A673 (cell line): ENCODE measurements at regions not wholly inside any gene's neighbourhood (a gene's known extent, or its start where the extent isn't known, plus 50 kb on each side); places are given as distances from the start of the nearest gene placed in this dataset.
A peak's percentile ranks its signal among the peaks of the same experiment; 100 is the strongest.

ENCODE experiments used
- BruUV-seq: library from RNA; stranded (reverse); fragments of 400-500 nt; replicated peaks from 2 replicates; lab custom pipeline; 2021; lab: Mats Ljungman, UMichigan
- CTCF ChIA-PET: fragments of 300-600 bp; sonication (Branson Sonifier 250); formaldehyde crosslinking; loops from one replicate; lab custom pipeline; 2022; ENCODE audit warnings: antibody characterized with exemption; lab: Charles Lee
- POLR2A ChIA-PET: fragments of 300-600 bp; sonication (Branson Sonifier 250); formaldehyde crosslinking; loops from one replicate; lab custom pipeline; 2022; ENCODE audit warnings: antibody characterized with exemption; ENCODE audit not compliant: low non-redundant PET; lab: Charles Lee
- DNase-seq: peaks from one replicate; pipeline ENCODE4 v3.0.0-alpha.2; 2015; ENCODE audit warnings: low spot score
- H3K27ac ChIP-seq: fragments of 200-600 bp; sonication (generic); 2 replicates; pipeline ENCODE4 v1.5.1; 2016; ENCODE audit warnings: mixed run types, low read depth, mild to moderate bottlenecking, mixed read lengths, antibody characterized with exemption, low read length; ENCODE audit not compliant: poor library complexity, severe bottlenecking
- H3K27me3 ChIP-seq: fragments of 200-600 bp; sonication (generic); replicated peaks from 2 replicates; pipeline ENCODE4 v1.6.1; 2017; ENCODE audit warnings: mixed run types, low read depth, mild to moderate bottlenecking, mixed read lengths, antibody characterized with exemption, low read length; ENCODE audit not compliant: insufficient read depth, poor library complexity
- H3K36me3 ChIP-seq: fragments of 200-600 bp; sonication (generic); 2 replicates; pipeline ENCODE4 v1.6.1; 2016; ENCODE audit warnings: mixed run types, mild to moderate bottlenecking, mixed read lengths, antibody characterized with exemption, low read length; ENCODE audit not compliant: insufficient read depth, poor library complexity, severe bottlenecking
- H3K4me1 ChIP-seq: fragments of 200-600 bp; sonication (generic); 2 replicates; pipeline ENCODE4 v1.6.1; 2017; ENCODE audit warnings: mixed run types, mild to moderate bottlenecking, mixed read lengths, antibody characterized with exemption, low read length; ENCODE audit not compliant: insufficient read depth, poor library complexity, severe bottlenecking
- H3K4me3 ChIP-seq: fragments of 200-600 bp; sonication (generic); 2 replicates; pipeline ENCODE4 v1.5.1; 2016; ENCODE audit warnings: low read depth, mixed run types, mild to moderate bottlenecking, mixed read lengths, low read length; ENCODE audit not compliant: poor library complexity, severe bottlenecking
- H3K9me3 ChIP-seq: fragments of 200-600 bp; sonication (generic); 2 replicates; pipeline ENCODE4 v1.6.1; 2016; ENCODE audit warnings: mixed run types, low read depth, mild to moderate bottlenecking, mixed read lengths, antibody characterized with exemption, low read length; ENCODE audit not compliant: poor library complexity, severe bottlenecking
- EZH2 ChIP-seq: fragments of 200-600 bp; sonication (generic); IDR thresholded peaks from 2 replicates; pipeline ENCODE4 v1.6.1; 2017; ENCODE audit warnings: borderline replicate concordance, low read depth, mild to moderate bottlenecking, mixed read lengths, antibody characterized with exemption, low read length; ENCODE audit not compliant: poor library complexity, severe bottlenecking
- intact Hi-C: fragments of 100-400 bp; cut with micrococcal nuclease; formaldehyde crosslinking; loops from one replicate; pipeline ENCODE4 v1.10.0; 2022; ENCODE audit not compliant: unreplicated experiment
- TF ChIP-seq, protein P1 (sequence below): fragments of 300-800, 200-600 bp; sonication (generic); conservative IDR thresholded peaks from 2 replicates; pipeline ENCODE4 v1.5.1; 2017; ENCODE audit warnings: low read depth, mild to moderate bottlenecking, antibody characterized with exemption, low read length, moderate library complexity, mixed read lengths

DNA sequence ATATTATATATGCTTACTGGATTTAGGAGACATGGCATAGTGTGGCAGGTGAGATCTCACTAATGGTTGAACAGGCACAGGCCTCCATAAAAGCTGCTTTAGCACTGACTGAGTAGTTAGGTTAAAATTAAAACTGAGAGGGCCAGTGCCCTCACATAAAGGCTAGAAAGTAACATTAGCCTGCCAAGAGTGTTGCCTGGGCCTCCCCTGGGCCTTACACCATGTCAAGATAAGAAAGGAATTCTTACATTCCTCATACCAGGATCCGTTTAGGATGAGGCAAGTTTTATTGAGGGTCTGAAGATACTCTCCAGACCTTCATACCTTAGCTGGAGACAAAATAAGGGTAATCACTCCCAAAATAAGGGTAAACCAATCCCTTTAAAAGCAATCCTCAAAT, 1011.8 kb downstream of the PLA2G4A start:
- CTCF ChIA-PET: no interaction called here
- no peaks in the 10 kb centered on the region for H3K36me3 ChIP-seq
- intact Hi-C loops: no loop called here
- H3K27ac ChIP-seq: no peak overlapping the region
- peaks cover 4% of the 10 kb centered on the region for H3K9me3 ChIP-seq
- DNase-seq: no peak
- H3K4me3 ChIP-seq: no peak overlapping the region
- no peak for TF ChIP-seq EZH2
- TF ChIP-seq, protein P1, sequence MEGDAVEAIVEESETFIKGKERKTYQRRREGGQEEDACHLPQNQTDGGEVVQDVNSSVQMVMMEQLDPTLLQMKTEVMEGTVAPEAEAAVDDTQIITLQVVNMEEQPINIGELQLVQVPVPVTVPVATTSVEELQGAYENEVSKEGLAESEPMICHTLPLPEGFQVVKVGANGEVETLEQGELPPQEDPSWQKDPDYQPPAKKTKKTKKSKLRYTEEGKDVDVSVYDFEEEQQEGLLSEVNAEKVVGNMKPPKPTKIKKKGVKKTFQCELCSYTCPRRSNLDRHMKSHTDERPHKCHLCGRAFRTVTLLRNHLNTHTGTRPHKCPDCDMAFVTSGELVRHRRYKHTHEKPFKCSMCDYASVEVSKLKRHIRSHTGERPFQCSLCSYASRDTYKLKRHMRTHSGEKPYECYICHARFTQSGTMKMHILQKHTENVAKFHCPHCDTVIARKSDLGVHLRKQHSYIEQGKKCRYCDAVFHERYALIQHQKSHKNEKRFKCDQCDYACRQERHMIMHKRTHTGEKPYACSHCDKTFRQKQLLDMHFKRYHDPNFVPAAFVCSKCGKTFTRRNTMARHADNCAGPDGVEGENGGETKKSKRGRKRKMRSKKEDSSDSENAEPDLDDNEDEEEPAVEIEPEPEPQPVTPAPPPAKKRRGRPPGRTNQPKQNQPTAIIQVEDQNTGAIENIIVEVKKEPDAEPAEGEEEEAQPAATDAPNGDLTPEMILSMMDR: no peak
- H3K27me3 ChIP-seq: no peaks in the 10 kb centered on the region
- H3K4me1 ChIP-seq: no peaks in the 10 kb centered on the region
- BruUV-seq: no TSS peak
- POLR2A ChIA-PET: no interaction called here

DNA sequence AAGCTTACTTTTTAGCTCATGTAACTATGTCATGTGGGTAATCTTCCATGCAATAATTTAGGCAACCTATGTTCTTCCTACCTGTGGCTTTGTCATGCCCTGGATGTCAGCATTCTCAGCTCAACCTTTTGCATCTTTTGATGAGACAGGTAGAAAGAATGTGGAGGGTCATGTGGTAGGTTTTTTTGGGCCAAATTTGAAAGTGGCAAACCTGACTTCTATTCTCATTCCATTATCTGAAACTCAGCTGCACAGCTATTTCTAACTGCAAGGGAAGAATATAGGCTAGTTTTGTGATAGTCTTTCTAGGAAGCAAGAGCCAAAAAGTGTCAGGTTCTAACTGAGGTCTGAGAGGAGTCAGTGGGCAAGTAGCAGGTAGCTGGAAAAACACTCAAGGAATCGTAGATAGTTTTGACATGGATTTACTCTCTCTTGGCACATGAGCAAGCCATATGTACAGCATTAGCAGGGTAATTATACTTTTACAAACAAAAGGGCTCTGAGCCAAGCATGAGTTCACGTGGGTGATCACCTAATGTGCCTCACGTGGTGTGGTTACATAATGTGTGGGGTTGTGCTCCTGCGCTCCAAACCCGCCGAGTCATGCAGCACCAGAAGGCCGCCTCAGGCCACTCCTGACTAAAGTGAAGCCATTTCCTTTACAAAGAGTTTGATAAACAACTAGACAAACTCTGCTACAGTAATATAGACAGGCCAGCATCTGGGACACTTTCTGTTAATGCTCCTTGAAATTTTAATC, 1013.8 kb downstream of the PLA2G4A start:
- Histone ChIP-seq H3K27me3 (no peaks in the 10 kb centered on the region), H3K27ac (no peak overlapping the region), H3K9me3 (peaks cover 4% of the 10 kb centered on the region), H3K4me1 (no peaks in the 10 kb centered on the region), H3K4me3 (no peak overlapping the region), H3K36me3 (no peaks in the 10 kb centered on the region)
- BruUV-seq: no TSS peak
- peak; percentile 17 for DNase-seq
- CTCF ChIA-PET: no interaction called here
- POLR2A ChIA-PET: no interaction called here
- TF ChIP-seq EZH2: no peak
- TF ChIP-seq, protein P1: no peak
- intact Hi-C loops: no loop called here

- Histone ChIP-seq H3K27ac (no peak overlapping the region), H3K36me3 (no peaks in the 10 kb centered on the region), H3K27me3 (no peaks in the 10 kb centered on the region), H3K9me3 (peaks cover 4% of the 10 kb centered on the region), H3K4me3 (no peak overlapping the region), H3K4me1 (no peaks in the 10 kb centered on the region)
- ChIA-PET CTCF (no interaction called here), POLR2A (no interaction called here)
- intact Hi-C loops: no loop called here
- TF ChIP-seq, protein P1: no peak
- no peak for TF ChIP-seq EZH2
- no TSS peak for BruUV-seq
- DNase-seq: no peak
Measured at GRCh38 chr1:187844313-187844712, 1015.6 kb downstream of the PLA2G4A start.
